PC-3 (cell line): ENCODE measurements at regions not wholly inside any gene's neighbourhood (a gene's known extent, or its start where the extent isn't known, plus 50 kb on each side); places are given as distances from the start of the nearest gene placed in this dataset.

Experiments used
- ATAC-seq: fragments of 200-7000 bp; cut with Tn5 transposase; 2 replicates; pipeline ENCODE4 v1.9.1; 2020; ENCODE audit warnings: mild to moderate bottlenecking, moderate library complexity
- BruUV-seq: library from RNA; stranded (reverse); fragments of 400-500 nt; replicated peaks from 2 replicates; lab custom pipeline; 2021; lab: Mats Ljungman, UMichigan
- CTCF ChIA-PET: fragments of 300-600 bp; sonication (Branson Sonifier 250); formaldehyde crosslinking; loops from one replicate; lab custom pipeline; 2022; ENCODE audit warnings: antibody characterized with exemption; lab: Charles Lee
- POLR2A ChIA-PET: fragments of 300-600 bp; sonication (Branson Sonifier 250); formaldehyde crosslinking; loops from one replicate; lab custom pipeline; 2022; ENCODE audit warnings: antibody characterized with exemption; ENCODE audit not compliant: unreplicated experiment; lab: Charles Lee
- DNase-seq: peaks from one replicate; pipeline ENCODE4 v3.0.0-alpha.2; 2015
- H2AFZ ChIP-seq: fragments of 300-600 bp; sonication (generic); 2 replicates; pipeline ENCODE4 v1.6.0; 2016; ENCODE audit warnings: antibody characterized with exemption, low read length
- H3F3A ChIP-seq: fragments of 300-600 bp; sonication (generic); one replicate; pipeline ENCODE4 v1.6.0; 2017; ENCODE audit warnings: antibody characterized with exemption, low read length, control low read depth, mild to moderate bottlenecking; ENCODE audit not compliant: unreplicated experiment
- H3K27ac ChIP-seq: fragments of 300-600 bp; sonication (generic); 2 replicates; pipeline ENCODE4 v1.5.1; 2016; ENCODE audit warnings: mild to moderate bottlenecking, low read length
- H3K27me3 ChIP-seq: fragments of 300-600 bp; sonication (generic); 2 replicates; pipeline ENCODE4 v1.6.1; 2016; ENCODE audit warnings: low read length, mixed read lengths
- H3K36me3 ChIP-seq: fragments of 300-600 bp; sonication (generic); 2 replicates; pipeline ENCODE4 v1.6.1; 2016; ENCODE audit warnings: low read depth, mixed run types, low read length, mixed read lengths
- H3K4me1 ChIP-seq: fragments of 300-600 bp; sonication (generic); 2 replicates; pipeline ENCODE4 v1.5.1; 2016; ENCODE audit warnings: low read length; ENCODE audit not compliant: insufficient read depth
- H3K4me2 ChIP-seq: fragments of 300-600 bp; sonication (generic); 2 replicates; pipeline ENCODE4 v1.6.0; 2016; ENCODE audit warnings: low read length
- H3K4me3 ChIP-seq: fragments of 300-600 bp; sonication (generic); 2 replicates; pipeline ENCODE4 v1.5.1; 2016; ENCODE audit warnings: mild to moderate bottlenecking, low read length, mixed read lengths
- H3K79me2 ChIP-seq: fragments of 300-600 bp; sonication (generic); 2 replicates; pipeline ENCODE4 v1.6.1; 2017; ENCODE audit warnings: low read length, mixed read lengths
- H3K9ac ChIP-seq: fragments of 300-600 bp; sonication (generic); 2 replicates; pipeline ENCODE4 v1.6.0; 2016; ENCODE audit warnings: mild to moderate bottlenecking, low read length
- H3K9me2 ChIP-seq: fragments of 300-600 bp; sonication (generic); replicated peaks from 2 replicates; pipeline ENCODE4 v1.6.1; 2016; ENCODE audit warnings: mixed run types, low read length, mixed read lengths
- H3K9me3 ChIP-seq: fragments of 300-600 bp; sonication (generic); 2 replicates; pipeline ENCODE4 v1.6.1; 2016; ENCODE audit warnings: low read length, mixed read lengths
- H4K20me1 ChIP-seq: fragments of 300-600 bp; sonication (generic); 2 replicates; pipeline ENCODE4 v1.6.1; 2016; ENCODE audit warnings: low read length, mixed read lengths
- CTCF ChIP-seq: fragments of 300-600 bp; sonication (generic); conservative IDR thresholded peaks from 2 replicates; pipeline ENCODE4 v1.5.1; 2017; ENCODE audit warnings: antibody characterized with exemption, low read depth, mild to moderate bottlenecking, low read length
- EZH2 ChIP-seq: fragments of 300-600 bp; sonication (generic); IDR thresholded peaks from one replicate; pipeline ENCODE4 v1.6.1; 2017; ENCODE audit warnings: antibody characterized with exemption, mild to moderate bottlenecking, low read length; ENCODE audit not compliant: unreplicated experiment
- EZH2phosphoT487 ChIP-seq: fragments of 300-600 bp; sonication (generic); IDR thresholded peaks from 2 replicates; pipeline ENCODE4 v1.6.1; 2018; ENCODE audit warnings: mild to moderate bottlenecking, antibody characterized with exemption, low read length, borderline replicate concordance
- intact Hi-C: fragments of 100-400 bp; cut with micrococcal nuclease; formaldehyde crosslinking; loops from 2 replicates; pipeline ENCODE4 v1.9.0; 2023

DNA sequence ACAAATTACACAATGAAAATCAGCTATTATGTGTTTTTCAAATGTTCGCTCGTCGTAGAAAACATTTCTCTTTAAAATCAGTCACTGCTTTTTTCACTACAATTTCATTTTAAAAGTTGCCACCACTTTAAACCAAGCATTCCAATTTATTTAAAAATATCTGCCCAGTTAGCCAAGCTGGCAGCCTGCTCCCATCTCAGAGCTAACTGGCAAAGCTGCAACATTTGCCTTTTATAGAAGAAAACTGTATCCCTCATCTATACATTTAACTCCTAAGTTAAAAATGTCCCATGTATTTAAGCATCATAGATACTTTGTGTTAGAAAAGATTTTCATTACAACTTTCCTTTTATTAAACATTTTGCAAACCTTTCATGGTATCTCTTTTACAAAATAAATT lies 294.9 kb upstream of the ADAMTS16 start:
- no peak overlapping the region for H2AFZ ChIP-seq
- H3K9me2 ChIP-seq, result no peaks in the 10 kb centered on the region
- no peaks in the 10 kb centered on the region for H3K4me1 ChIP-seq
- H4K20me1 ChIP-seq, result no peaks in the 10 kb centered on the region
- no peaks in the 10 kb centered on the region for H3K79me2 ChIP-seq
- no peak for ATAC-seq
- no peak overlapping the region for H3K4me3 ChIP-seq
- no peak for DNase-seq
- H3K27me3 ChIP-seq, result peaks cover 10% of the 10 kb centered on the region; the same call in 1 of the 2 replicates
- no peaks in the 10 kb centered on the region for H3K36me3 ChIP-seq
- no peaks in the 10 kb centered on the region for H3F3A ChIP-seq
- intact Hi-C loops, result no loop called here
- no peak overlapping the region for H3K9ac ChIP-seq
- H3K4me2 ChIP-seq, result no peak overlapping the region
- TF ChIP-seq EZH2, result no peak
- TF ChIP-seq CTCF, result no peak
- TF ChIP-seq EZH2phosphoT487, result no peak
- no peaks in the 10 kb centered on the region for H3K9me3 ChIP-seq
- BruUV-seq, result no TSS peak
- H3K27ac ChIP-seq, result no peak overlapping the region
- ChIA-PET POLR2A (no interaction called here), CTCF (no interaction called here)

DNA sequence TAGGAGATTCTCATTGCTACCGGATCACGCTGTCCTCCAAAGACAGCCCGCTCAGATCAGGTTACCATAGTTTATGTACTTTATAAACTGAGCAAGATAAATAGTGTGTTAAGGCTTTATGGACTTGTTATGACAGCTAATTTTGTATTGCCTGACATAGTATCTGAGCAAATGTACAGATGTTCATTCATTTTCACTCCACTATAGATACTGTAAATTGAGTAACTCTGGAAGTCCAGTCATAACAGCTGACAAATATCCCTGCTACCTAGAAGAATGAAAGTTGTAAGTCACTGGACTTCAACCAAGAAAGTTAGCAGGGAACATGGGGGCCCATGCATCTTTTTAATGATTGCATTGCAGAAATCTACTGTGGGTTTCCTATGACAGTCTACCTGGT lies 292.4 kb upstream of the ADAMTS16 start:
- Histone ChIP-seq H3K4me3 (no peak overlapping the region), H3K9me2 (no peaks in the 10 kb centered on the region), H3K36me3 (no peaks in the 10 kb centered on the region), H3F3A (no peaks in the 10 kb centered on the region), H3K4me1 (no peaks in the 10 kb centered on the region), H3K27me3 (peaks cover 5% of the 10 kb centered on the region; the same call in 1 of the 2 replicates), H4K20me1 (no peaks in the 10 kb centered on the region), H3K9ac (no peak overlapping the region), H3K9me3 (no peaks in the 10 kb centered on the region), H2AFZ (no peak overlapping the region), H3K27ac (no peak overlapping the region), H3K79me2 (no peaks in the 10 kb centered on the region), H3K4me2 (no peak overlapping the region)
- no peak for ATAC-seq
- ChIA-PET CTCF (no interaction called here), POLR2A (no interaction called here)
- no TSS peak for BruUV-seq
- DNase-seq, result no peak
- intact Hi-C loops, result no loop called here
- TF ChIP-seq CTCF, result no peak
- no peak for TF ChIP-seq EZH2phosphoT487
- TF ChIP-seq EZH2, result no peak

DNA sequence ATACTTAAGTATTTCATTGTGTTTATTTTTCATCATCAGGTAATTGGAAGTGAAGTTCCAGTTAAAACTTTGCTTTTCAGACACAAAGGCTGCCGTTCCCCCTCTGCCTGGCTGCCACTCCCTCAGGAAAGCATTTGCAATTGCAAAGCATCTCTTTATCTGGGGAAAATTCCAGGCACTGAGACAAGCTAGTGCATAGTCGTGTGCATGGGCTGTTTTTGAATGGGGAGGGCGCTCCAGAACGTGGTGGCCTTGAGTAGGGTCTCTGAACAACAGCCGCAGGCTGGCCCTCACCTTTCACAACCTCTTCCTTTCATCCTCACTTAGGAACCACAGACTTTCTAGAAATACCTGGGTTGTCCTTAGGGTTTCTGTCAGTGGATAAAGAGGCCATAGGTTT lies 285.1 kb upstream of the ADAMTS16 start:
- Histone ChIP-seq H3K27ac (no peak overlapping the region), H3F3A (no peaks in the 10 kb centered on the region), H3K9me3 (no peaks in the 10 kb centered on the region), H3K27me3 (no peaks in the 10 kb centered on the region), H3K36me3 (no peaks in the 10 kb centered on the region), H4K20me1 (no peaks in the 10 kb centered on the region), H3K9ac (no peak overlapping the region), H3K4me1 (no peaks in the 10 kb centered on the region), H3K4me2 (no peak overlapping the region), H3K9me2 (no peaks in the 10 kb centered on the region), H2AFZ (no peak overlapping the region), H3K4me3 (no peak overlapping the region), H3K79me2 (no peaks in the 10 kb centered on the region)
- ATAC-seq (no peak), DNase-seq (no peak)
- BruUV-seq, result no TSS peak
- ChIA-PET POLR2A (no interaction called here), CTCF (no interaction called here)
- TF ChIP-seq CTCF (no peak), EZH2 (no peak), EZH2phosphoT487 (no peak)
- intact Hi-C loops, result no loop called here
